Nephron (organoid): ENCODE measurements at regions not wholly inside any gene's neighbourhood (a gene's known extent, or its start where the extent isn't known, plus 50 kb on each side); places are given as distances from the start of the nearest gene placed in this dataset.

Experiments
- H3K27ac Mint-ChIP-seq, 3 experiments: 2 replicates each; pipeline ENCODE4 v1.8.0; 2020; ENCODE audit warnings: mixed read lengths in 3 of 3, mild to moderate bottlenecking in 2 of 3, moderate library complexity in 1 of 3
- H3K27me3 Mint-ChIP-seq: 2 replicates; pipeline ENCODE4 v1.8.0; 2021; ENCODE audit warnings: low read depth, mild to moderate bottlenecking, moderate library complexity, mixed read lengths
- H3K36me3 Mint-ChIP-seq: 2 replicates; pipeline ENCODE4 v1.8.0; 2020; ENCODE audit warnings: low read depth, mixed read lengths
- H3K4me1 Mint-ChIP-seq: 2 replicates; pipeline ENCODE4 v1.8.0; 2020; ENCODE audit warnings: mixed read lengths
- H3K4me3 Mint-ChIP-seq, 3 experiments: 2 replicates each; pipeline ENCODE4 v1.8.0; 2020; ENCODE audit warnings: mild to moderate bottlenecking in 3 of 3, mixed read lengths in 3 of 3, moderate library complexity in 2 of 3
- H3K9me3 Mint-ChIP-seq: 2 replicates; pipeline ENCODE4 v1.8.0; 2020; ENCODE audit warnings: mixed read lengths
- TF ChIP-seq, protein P1 (sequence below), 3 experiments: fragments of 200-600 bp; sonication (generic); IDR thresholded peaks; one replicate each; pipeline ENCODE4 v1.5.0; 2021; ENCODE audit warnings: antibody characterized with exemption in 3 of 3; ENCODE audit not compliant: unreplicated experiment in 3 of 3

DNA sequence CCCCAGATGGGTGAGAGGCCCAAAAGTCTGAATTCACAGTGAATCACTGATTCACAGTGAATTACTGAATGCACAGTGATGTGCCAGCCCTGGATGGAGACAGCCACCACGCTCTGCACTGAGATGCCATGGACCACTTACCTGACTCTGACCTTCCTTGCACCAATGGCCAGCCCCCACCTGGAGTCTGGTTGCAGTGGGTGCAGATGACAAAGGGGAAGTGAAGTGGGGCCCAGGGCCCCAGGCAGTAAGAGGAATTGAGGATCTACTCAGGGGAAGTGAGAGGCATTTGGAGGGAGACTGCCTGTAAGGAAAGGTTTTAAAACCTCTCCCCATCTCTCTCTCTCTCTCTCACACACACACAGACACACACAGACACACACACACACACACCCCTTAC lies 412.1 kb downstream of the CYLC2 start:
- H3K27me3 Mint-ChIP-seq: no peaks in the 10 kb centered on the region
- H3K9me3 Mint-ChIP-seq: no peaks in the 10 kb centered on the region
- no peaks in the 10 kb centered on the region for H3K36me3 Mint-ChIP-seq
- no peak overlapping the region for H3K4me3 Mint-ChIP-seq
- TF ChIP-seq, protein P1, sequence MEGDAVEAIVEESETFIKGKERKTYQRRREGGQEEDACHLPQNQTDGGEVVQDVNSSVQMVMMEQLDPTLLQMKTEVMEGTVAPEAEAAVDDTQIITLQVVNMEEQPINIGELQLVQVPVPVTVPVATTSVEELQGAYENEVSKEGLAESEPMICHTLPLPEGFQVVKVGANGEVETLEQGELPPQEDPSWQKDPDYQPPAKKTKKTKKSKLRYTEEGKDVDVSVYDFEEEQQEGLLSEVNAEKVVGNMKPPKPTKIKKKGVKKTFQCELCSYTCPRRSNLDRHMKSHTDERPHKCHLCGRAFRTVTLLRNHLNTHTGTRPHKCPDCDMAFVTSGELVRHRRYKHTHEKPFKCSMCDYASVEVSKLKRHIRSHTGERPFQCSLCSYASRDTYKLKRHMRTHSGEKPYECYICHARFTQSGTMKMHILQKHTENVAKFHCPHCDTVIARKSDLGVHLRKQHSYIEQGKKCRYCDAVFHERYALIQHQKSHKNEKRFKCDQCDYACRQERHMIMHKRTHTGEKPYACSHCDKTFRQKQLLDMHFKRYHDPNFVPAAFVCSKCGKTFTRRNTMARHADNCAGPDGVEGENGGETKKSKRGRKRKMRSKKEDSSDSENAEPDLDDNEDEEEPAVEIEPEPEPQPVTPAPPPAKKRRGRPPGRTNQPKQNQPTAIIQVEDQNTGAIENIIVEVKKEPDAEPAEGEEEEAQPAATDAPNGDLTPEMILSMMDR (IDR thresholded peaks at IDR 0.05; ENCODE audit: unreplicated experiment in 3 of 3): no peak
- no peaks in the 10 kb centered on the region for H3K4me1 Mint-ChIP-seq
- no peak overlapping the region for H3K27ac Mint-ChIP-seq

DNA sequence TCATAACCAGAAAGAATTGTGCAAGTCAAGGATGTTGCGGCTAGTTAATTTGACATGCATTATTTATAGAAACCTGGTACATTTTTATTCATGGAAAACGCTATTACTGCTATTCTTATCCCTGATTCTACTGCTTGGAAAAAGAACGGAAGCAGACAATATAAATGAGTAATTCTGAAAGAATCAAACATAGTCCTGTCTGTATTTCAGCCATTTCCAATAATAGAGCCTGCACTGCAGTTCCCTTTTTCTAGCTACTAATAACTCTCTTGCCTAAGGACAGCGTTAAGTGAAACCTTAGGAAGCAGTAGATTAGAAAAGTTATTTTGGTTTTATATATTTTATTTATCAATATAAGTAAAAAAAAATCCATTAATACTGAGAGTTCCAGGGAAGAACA lies 414.9 kb downstream of the CYLC2 start:
- no peaks in the 10 kb centered on the region for H3K36me3 Mint-ChIP-seq
- no peaks in the 10 kb centered on the region for H3K27me3 Mint-ChIP-seq
- no peak overlapping the region for H3K4me3 Mint-ChIP-seq
- H3K27ac Mint-ChIP-seq: no peak overlapping the region
- no peaks in the 10 kb centered on the region for H3K9me3 Mint-ChIP-seq
- TF ChIP-seq, protein P1 (IDR thresholded peaks at IDR 0.05; ENCODE audit: unreplicated experiment in 3 of 3): no peak
- H3K4me1 Mint-ChIP-seq: no peaks in the 10 kb centered on the region

DNA sequence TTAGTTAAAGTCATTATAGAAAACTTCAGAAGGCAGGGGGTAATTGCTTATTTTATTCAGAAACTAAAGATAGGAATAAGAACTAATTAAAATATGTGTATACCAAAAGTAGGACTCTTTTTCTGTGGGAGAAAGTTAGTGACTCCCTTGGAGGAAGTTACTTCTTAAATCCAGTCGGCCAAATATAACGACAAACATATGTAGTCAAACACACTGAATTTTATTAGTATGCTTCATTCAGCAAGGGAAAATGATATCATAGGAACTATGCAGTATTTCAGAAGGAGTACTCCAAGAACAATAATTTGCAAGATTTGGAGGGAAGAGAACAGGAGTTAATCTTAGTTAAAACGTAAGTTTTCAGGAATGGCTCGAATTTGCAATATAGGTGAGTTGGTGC lies 432.6 kb downstream of the CYLC2 start:
- Mint-ChIP-seq H3K4me1 (no peaks in the 10 kb centered on the region), H3K27ac (peak overlapping the region in 1 of 3 experiments; percentile 23), H3K4me3 (no peak overlapping the region), H3K9me3 (peaks cover 4% of the 10 kb centered on the region), H3K36me3 (no peaks in the 10 kb centered on the region), H3K27me3 (no peaks in the 10 kb centered on the region)
- TF ChIP-seq, protein P1 (IDR thresholded peaks at IDR 0.05; ENCODE audit: unreplicated experiment in 3 of 3): no peak

DNA sequence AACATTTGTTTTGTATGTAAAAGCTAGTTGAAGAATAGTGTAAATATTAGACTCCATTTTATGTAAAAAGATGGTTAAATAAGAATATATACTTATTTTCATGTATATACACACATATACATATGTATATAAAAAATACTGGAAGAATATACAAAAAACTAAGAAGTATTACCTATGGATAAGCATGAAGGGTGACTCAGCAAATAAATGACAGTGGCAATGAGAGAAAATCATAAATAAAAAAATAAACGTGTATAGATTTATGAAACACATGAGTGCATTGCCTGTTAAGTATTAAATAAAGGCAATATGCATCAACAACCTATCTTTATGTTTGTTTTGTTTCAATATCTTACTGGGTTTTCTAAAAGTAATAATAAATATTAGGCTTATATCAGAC lies 435.3 kb downstream of the CYLC2 start:
- no peaks in the 10 kb centered on the region for H3K36me3 Mint-ChIP-seq

DNA sequence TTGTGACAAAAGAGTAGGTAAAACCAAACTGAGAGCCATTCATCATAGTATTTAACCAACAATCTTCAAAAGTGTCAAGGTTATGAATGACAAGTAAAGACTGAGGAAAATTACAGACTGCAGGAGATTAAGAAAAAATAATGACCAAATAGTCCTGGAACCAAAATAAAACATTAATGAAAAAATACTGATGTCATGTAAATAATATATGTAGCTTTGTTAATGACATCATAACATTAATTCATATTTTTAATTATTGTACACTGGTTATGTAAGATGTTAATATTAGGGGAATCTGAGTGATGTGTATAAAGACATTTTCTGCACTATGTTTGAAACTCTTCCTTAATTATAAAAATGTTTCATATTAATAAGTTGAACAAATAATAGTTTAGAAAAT lies 436.7 kb downstream of the CYLC2 start:
- no peaks in the 10 kb centered on the region for H3K36me3 Mint-ChIP-seq
- H3K9me3 Mint-ChIP-seq: peaks cover 19% of the 10 kb centered on the region
- H3K27ac Mint-ChIP-seq: no peak overlapping the region
- no peaks in the 10 kb centered on the region for H3K4me1 Mint-ChIP-seq
- TF ChIP-seq, protein P1 (IDR thresholded peaks at IDR 0.05; ENCODE audit: unreplicated experiment in 3 of 3): no peak
- no peaks in the 10 kb centered on the region for H3K27me3 Mint-ChIP-seq
- H3K4me3 Mint-ChIP-seq: no peak overlapping the region

More for the DNA sequence above, 435.3 kb downstream of the CYLC2 start:
- H3K27me3 Mint-ChIP-seq: no peaks in the 10 kb centered on the region
- TF ChIP-seq, protein P1 (IDR thresholded peaks at IDR 0.05; ENCODE audit: unreplicated experiment in 3 of 3): no peak
- H3K4me3 Mint-ChIP-seq: no peak overlapping the region
- no peaks in the 10 kb centered on the region for H3K4me1 Mint-ChIP-seq
- H3K9me3 Mint-ChIP-seq: peaks cover 11% of the 10 kb centered on the region
- H3K27ac Mint-ChIP-seq: no peak overlapping the region

DNA sequence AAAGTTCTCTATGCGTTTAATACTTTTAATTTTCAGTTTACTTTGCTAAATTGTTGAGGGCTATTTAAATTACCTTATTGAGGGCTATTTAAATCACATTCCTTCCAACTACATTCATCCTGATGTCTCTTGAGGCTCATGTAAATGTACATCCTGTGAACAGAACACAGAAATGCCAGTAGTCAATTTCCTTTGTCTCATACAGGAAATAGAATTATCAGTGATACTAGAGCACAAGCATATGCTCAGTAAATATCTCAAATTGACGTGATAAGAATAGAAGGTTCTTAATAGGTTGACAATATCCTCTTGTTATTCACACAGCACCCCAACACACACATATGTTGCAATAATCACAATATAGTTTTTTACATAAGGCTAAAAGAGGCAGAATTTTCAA lies 449.0 kb downstream of the CYLC2 start:
- TF ChIP-seq, protein P1 (IDR thresholded peaks at IDR 0.05; ENCODE audit: unreplicated experiment in 3 of 3): no peak
- Mint-ChIP-seq H3K36me3 (no peaks in the 10 kb centered on the region), H3K4me1 (no peaks in the 10 kb centered on the region), H3K27ac (no peak overlapping the region), H3K4me3 (no peak overlapping the region), H3K9me3 (no peaks in the 10 kb centered on the region), H3K27me3 (no peaks in the 10 kb centered on the region)
